G401 (cell line): ENCODE measurements at regions not wholly inside any gene's neighbourhood (a gene's known extent, or its start where the extent isn't known, plus 50 kb on each side); places are given as distances from the start of the nearest gene placed in this dataset.
"Not testable (repeated sequence)": the region's sequence is repeated elsewhere in the genome, so short reads cannot be mapped to it uniquely, and the experiment has no call there.

Experiments
- DNase-seq: peaks from one replicate; pipeline ENCODE4 v3.0.0-alpha.2; 2015; ENCODE audit warnings: low spot score
- in situ Hi-C: cut with HindIII; loops from 2 replicates; pipeline ENCODE4 v1.10.0; 2016; ENCODE audit warnings: low sequenced_read_pairs, mixed read lengths

DNA sequence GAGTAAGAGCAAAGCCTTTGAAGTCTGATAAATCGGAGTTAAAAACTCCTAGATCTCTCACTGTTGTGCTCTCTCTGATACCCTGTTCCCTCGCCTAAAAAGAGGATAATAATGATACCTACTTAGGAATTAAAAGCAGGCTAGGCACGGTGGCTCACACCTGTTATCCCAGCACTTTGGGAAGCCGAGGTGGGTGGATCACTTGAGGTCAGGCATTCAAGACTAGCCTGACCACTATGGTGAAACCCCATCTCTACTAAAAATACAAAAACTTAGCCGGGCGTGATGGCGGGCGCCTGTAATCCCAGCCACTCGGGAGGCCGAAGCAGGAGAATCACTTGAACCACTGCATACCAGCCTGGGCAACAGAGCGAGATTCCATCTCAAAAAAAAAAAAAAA lies 68.1 kb upstream of the CDON start:
- in situ Hi-C loops, DNase-seq: not testable (repeated sequence)

DNA sequence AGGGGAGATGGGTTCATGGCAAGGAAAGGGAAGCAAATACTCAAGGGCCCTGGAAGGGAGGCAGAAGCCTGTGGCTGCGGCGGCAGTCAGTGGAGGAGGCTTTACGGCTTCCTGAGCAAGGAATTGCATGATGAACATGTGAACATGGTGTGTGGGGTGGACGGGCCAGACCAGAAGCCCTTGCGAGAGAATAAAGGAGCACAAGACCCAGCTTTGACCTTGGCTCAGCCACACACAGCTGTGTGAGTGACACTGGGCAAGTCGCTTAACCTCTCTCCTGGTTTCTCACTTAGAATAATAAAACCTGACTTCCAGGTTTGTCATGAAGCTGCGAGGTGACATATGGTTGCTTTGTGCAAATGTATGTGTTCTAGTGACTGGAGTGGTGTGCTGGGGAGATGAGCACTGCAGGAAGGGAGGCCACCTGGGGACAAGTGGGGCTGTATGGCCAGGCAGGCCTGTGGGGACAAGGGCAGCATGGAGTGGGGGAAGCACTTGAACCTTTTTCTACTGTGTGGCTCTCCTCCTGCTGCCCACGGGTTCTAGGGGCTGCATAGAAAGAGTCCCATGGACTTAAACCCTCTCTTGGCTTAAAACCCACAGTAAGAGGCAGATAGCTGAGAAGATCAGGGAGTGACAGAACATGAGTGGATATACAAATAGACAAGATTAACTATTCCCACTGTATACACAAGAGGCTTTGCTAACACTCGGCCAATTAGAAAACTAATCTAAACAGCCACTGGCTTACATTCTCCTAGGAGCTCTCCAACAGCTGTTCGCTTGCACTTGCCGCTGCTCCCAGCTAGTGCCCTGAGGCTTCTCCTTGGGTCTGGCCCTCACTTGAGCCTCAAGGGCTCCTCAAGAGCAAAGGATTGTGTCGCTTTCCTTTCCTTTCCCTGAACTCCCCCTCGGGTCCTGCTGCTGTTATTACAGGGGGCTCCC lies 67.3 kb upstream of the CDON start:
- in situ Hi-C loops: no loop called here

DNA sequence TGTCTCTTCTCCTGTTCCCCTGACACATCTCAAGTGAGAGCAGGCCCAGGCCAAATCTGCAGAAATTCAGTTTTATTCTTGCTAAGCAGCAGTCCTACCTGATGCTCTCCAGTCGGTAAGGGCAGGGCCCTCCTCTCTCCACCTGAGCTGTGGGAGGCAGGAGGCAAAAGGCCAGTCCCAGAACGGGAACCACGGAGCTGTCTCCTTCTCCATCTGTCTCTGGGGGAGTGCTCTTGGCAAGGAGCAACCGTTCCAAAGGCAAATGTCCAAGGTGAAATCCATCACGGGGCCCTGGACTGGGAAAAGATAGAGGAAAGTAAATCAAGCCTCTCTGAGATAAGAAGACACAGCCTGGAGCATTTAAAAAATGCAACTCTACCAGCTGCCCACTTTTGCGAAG lies 65.2 kb upstream of the CDON start:
- DNase-seq: peak; percentile 97
- in situ Hi-C loops: no loop called here

More for the DNA sequence above, 67.3 kb upstream of the CDON start:
- DNase-seq: no peak

DNA sequence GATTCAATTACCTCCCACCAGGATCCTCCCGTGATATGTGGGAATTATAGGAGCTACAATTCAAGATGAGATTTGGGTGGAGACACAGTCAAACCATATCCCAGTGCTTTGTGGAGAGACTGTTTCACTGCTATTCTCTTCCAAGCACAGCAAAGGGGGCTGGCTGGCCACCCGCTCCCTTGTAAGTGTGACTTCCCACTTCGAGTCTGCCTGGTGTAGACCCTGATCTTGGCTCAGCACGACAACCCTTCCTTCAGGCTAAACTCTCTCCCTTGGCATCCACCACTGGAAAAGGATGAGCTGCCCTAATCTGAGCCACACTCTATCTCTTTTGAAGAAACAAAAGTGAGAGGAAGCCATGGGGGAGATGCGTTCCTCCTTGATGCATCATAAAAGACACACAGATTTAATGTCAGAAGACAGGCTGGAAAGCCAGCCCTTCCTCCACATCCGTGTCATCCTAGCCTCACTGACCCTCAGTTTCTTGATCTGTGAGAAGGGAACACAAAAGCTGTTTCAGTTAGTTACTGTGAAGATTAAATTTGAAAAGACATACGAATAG lies 64.7 kb upstream of the CDON start:
- in situ Hi-C loops: no loop called here

DNA sequence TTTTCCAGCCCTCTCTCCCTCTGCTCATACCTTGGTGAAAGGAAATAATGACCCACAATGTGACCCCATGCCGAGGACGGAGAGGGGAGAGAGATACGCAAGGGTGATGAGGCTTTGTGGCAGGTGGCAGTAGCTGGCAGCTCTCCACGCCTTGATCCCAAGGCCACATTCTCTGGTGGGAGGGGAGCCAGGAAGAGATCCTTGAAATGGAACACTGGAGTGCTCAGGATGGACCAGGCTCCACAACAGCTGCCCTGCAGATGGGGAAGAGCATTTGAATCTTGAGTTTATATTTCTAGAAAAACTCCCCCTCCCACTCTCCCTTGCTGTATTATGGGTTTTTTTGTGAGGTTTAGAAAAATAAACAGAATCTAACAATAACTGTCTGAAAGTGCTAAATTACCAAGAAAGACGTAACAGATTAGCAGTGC lies 61.6 kb upstream of the CDON start:
- DNase-seq: peak; percentile 73
- in situ Hi-C loops: no loop called here

More for the DNA sequence above, 64.7 kb upstream of the CDON start:
- no peak for DNase-seq

DNA sequence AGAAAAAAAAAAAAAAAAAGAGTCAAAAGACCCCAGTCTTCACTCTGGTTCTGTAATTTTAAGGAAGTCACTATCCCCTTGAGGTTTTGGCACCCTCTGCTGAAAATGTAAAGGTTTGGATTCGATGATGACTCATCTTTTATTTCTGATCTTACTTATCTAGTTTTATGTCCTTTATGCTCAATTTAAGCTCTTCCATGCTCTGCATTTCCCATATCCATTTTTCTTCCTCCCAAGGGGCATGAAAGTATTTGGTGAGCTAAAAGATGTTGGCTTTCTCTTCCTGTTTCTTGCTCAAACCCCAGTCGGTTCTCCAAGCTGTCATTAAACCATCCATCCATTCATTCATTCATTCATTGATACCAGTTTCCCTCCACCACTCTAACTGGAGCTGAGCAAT lies 61.0 kb upstream of the CDON start:
- in situ Hi-C loops: no loop called here
- DNase-seq: no peak

DNA sequence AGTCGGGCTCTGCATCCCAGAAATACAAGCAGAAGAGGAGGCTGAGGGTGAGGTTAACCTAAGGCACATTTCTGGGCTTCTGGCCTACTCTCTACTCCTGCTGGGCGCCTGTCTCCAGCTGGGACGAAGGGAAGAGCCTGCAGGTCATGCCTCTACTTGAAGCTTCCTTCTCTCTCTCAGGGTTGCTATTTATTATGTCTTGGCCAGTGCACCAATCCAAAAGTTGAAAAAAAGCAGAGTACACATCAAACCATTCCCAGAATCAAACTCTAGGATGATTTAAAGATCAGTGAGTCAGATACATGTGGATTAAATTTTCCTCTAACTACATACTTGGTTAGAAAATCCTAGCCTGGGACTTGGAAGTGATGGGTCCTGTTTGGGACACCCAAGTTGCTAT lies 60.2 kb upstream of the CDON start:
- in situ Hi-C loops: no loop called here
- DNase-seq: no peak

DNA sequence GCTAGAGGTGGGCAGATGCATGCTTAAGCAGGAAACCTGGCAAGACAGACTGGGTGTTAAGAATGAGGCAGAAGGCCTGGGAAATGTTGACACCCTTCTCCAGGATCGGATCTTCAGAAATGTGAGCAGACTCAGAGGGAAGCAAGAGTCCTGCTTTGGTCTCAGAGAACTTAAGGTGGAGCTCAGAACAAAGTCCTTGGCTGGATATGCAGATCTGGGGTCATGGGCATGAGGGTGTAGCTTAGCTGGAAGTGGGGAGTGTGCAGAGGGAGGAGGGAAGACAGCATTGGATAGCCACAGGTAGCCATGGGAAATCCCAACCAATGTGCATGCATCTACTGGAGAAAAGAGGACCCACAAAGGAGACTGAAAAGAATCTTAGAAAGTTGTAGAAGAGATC lies 58.6 kb upstream of the CDON start:
- DNase-seq: no peak
- in situ Hi-C loops: no loop called here

DNA sequence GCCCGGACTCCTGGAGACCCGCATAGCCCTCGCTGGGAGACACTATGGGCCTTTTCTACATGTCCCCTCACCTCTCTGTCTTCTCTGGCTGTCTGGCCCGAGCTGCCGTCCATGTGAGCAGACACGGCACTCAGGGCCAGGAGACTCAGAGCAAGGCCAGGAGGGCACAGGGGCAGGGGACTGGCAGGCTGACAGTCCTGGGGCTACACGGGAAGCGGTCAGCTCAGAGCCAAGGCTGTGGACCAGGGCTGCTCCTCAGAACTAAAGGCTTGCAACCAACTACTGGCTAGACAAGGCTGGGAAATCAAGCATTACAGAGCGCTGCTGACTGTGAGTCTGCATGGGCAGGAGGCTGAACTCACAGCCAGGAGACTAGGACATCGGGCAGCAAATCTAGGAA lies 56.1 kb upstream of the CDON start:
- in situ Hi-C loops: no loop called here
- DNase-seq: peak; percentile 59

DNA sequence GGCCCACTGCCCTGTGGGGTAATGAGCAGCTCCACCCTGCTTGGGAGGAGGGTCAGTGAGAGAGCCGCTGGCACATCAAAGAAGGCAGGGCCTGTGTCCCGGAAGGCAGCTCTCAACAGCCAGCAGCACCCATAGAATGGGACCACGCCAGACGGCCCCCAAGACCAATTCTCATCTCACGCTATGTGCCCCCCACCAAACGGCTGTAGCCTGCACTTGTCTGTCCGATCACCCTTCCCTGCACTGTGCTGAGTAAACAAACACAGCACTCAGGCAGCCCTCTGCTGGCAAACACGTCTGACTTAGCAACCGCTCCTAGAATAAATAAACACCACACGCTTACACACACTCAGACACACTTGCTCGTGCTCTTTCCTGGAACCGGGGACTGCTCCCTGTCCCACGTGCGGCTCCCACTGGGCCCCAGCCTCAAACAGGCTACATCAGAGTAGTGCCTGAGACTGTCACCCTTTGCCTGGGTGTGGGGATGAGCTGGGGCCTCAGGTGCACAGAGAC lies 53.2 kb upstream of the CDON start:
- peak; percentile 78 for DNase-seq
- in situ Hi-C loops: no loop called here

DNA sequence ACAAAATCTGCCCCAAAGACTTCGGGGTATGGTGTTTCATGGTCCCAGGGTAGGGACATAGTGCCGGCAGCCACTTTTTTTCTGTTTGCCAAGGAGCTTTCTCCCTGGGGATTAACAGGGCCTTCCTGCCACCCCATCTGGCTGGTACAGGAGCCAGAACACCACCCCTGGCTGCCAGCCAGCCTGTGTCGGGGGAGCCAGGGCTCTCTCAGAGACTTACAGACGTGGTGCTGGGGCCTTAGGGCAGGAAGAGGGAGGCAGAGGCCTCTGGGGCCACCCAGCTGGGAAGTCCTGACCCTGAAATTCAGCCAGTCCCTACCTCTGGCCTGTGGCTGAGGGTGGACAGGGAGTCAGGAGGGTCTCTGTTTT lies 52.4 kb upstream of the CDON start:
- in situ Hi-C loops: no loop called here
- peak; percentile 31 for DNase-seq

DNA sequence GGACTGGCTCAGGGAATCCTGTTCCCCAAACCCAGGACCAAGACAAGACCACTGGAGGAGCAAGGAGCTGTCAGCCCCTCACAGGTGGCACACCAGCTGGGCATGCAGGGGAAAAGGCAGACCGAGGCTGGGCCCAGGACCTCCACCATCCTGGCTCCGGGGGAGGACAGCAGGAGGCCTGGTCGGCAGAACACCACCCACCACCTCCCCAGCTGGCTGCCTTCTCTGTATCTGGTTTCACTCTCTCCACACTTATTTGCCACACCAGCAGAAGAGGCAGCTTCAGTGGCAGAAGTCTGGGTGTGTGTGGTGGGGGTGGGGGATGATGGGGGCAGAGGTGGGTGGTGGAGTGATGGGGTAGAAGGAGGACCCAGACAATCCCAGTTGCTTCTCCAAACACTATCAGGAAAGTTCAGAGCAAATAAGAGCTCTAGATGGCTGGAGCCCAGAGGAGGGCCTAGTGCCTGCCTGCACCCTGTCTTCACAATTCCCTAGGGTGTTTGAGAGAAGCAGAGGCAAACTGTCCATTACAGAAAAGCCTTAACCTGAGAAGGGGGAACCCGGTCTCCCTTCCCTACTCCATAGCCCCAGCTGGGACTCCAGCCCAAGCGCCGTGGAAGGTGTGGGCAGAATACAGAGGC lies 51.9 kb upstream of the CDON start:
- in situ Hi-C loops: no loop called here
- no peak for DNase-seq

DNA sequence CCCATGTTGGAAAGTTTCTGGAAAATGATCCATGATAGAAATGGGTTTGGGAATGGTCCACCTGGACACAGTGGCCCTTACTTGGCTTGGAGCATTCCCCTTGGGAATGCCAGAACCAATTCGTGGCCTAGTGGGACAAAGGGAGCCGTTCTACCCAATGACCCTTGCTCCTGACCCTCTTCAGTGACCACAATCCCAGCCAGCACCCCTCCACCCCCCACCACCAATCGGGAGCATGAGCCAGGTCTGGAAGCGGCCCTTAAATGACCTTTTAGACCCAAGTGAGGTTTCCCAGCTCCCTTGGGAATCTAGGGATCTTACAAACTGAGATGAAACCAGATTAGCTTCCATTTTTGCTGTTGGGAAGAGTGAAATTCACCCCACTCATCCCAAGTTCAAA lies 51.3 kb upstream of the CDON start:
- in situ Hi-C loops: no loop called here
- no peak for DNase-seq

DNA sequence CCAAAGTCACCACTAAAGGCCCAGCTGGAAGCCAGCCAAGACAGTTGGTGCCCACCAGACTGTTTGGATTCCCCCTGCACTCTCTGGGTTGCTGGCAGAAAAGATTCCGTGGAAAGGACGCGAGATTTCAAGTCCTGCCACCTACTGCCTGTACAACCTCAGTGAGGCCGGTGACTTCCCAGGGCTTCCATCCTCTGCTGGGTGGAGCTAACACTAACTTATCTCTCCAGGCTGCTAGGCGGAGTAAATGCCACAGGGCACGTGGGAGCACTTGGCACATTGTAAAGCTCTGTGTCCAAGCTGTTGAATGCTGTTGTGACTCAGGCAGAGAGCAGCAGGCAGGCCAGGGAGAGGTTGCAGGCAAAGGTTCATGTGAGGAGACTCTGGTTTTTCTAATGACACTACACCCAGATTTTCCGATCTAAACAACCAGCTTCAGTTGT lies 50.9 kb upstream of the CDON start:
- DNase-seq: peak; percentile 95
- in situ Hi-C loops: no loop called here

DNA sequence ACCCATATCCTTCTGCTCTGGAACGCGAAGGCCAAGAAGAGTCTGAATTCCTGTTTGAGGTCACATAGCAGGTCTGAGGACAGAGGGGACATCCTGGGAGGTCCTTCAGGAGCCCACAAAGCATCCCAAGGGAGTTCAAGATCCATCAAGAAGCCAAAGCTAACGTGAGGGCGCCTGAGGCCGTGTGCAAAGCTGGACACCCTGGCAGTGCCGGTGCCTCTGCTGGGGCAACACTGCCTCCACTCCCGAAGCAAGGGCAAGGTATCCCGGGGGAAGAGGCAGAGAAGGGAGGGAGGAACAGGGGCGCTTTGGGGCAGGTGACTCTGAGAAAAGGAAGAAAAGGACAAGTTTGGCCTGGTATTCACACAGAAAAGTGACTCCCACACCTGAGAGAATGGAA lies 50.3 kb upstream of the CDON start:
- no peak for DNase-seq
- in situ Hi-C loops: no loop called here

DNA sequence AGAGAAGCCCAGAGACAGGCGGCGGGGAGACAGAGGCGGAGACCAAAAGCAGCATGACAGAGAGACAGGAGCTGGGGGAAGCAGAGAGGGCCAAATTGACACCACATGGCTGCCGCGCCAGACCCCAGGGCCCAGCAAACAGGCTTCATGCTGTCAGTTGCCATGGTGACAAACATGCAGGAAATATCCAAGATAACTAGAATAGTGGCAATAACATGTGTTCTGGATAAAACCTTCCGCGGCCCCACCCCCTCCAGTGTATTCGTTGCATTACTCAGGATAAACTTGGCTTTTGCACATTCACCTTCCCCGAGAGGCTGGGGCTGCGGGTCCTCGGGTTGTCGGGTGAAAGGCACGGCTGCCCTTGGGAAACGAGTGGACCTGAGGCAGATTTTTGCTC lies 49.9 kb upstream of the CDON start:
- peak; percentile 66 for DNase-seq
- in situ Hi-C loops: no loop called here
